Cardiac fibroblast (primary cell): ENCODE measurements at regions not wholly inside any gene's neighbourhood (a gene's known extent, or its start where the extent isn't known, plus 50 kb on each side); places are given as distances from the start of the nearest gene placed in this dataset.

Experiments
- DNase-seq, 2 donors: peaks; one replicate each; pipeline versions ENCODE4 v3.0.0 to v3.0.0-alpha.2; 2010; ENCODE audit warnings: low read depth in 2 of 2
- H3K4me3 ChIP-seq, 2 donors: replicated peaks in 1 of 2; 1 replicate in 1 of 2; 2 replicates in 1 of 2; pipeline ENCODE4 v1.5.1; 2011; ENCODE audit warnings: low read depth in 2 of 2, low read length in 2 of 2, mild to moderate bottlenecking in 2 of 2, moderate library complexity in 1 of 2
- TF ChIP-seq, protein P1 (sequence below): IDR thresholded peaks from one replicate; pipeline ENCODE4 v1.5.1; 2011; ENCODE audit warnings: low read depth, mild to moderate bottlenecking, low read length, inconsistent platforms

- no peak for DNase-seq
- TF ChIP-seq, protein P1, sequence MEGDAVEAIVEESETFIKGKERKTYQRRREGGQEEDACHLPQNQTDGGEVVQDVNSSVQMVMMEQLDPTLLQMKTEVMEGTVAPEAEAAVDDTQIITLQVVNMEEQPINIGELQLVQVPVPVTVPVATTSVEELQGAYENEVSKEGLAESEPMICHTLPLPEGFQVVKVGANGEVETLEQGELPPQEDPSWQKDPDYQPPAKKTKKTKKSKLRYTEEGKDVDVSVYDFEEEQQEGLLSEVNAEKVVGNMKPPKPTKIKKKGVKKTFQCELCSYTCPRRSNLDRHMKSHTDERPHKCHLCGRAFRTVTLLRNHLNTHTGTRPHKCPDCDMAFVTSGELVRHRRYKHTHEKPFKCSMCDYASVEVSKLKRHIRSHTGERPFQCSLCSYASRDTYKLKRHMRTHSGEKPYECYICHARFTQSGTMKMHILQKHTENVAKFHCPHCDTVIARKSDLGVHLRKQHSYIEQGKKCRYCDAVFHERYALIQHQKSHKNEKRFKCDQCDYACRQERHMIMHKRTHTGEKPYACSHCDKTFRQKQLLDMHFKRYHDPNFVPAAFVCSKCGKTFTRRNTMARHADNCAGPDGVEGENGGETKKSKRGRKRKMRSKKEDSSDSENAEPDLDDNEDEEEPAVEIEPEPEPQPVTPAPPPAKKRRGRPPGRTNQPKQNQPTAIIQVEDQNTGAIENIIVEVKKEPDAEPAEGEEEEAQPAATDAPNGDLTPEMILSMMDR: no peak
- no peak overlapping the region for H3K4me3 ChIP-seq
These were observed 106.9 kb upstream of the TLE3 start for GRCh38 chr15:70204652-70205051.

- TF ChIP-seq, protein P1: no peak
- H3K4me3 ChIP-seq: no peak overlapping the region
- no peak for DNase-seq
These were observed 106.4 kb upstream of the TLE3 start for GRCh38 chr15:70203981-70204560.

- TF ChIP-seq, protein P1: no peak
- DNase-seq: peak in 1 of 2 donors; percentile 31
- no peak overlapping the region for H3K4me3 ChIP-seq
These were observed 105.0 kb upstream of the TLE3 start for GRCh38 chr15:70202756-70203155.

- DNase-seq: no peak
- TF ChIP-seq, protein P1: no peak
- no peak overlapping the region for H3K4me3 ChIP-seq
These were observed 103.7 kb upstream of the TLE3 start for GRCh38 chr15:70201425-70201775.

- peak in 1 of 2 donors; percentile 38 for DNase-seq
- TF ChIP-seq, protein P1: no peak
- no peak overlapping the region for H3K4me3 ChIP-seq
These were observed 103.1 kb upstream of the TLE3 start for GRCh38 chr15:70200511-70201424.

DNA sequence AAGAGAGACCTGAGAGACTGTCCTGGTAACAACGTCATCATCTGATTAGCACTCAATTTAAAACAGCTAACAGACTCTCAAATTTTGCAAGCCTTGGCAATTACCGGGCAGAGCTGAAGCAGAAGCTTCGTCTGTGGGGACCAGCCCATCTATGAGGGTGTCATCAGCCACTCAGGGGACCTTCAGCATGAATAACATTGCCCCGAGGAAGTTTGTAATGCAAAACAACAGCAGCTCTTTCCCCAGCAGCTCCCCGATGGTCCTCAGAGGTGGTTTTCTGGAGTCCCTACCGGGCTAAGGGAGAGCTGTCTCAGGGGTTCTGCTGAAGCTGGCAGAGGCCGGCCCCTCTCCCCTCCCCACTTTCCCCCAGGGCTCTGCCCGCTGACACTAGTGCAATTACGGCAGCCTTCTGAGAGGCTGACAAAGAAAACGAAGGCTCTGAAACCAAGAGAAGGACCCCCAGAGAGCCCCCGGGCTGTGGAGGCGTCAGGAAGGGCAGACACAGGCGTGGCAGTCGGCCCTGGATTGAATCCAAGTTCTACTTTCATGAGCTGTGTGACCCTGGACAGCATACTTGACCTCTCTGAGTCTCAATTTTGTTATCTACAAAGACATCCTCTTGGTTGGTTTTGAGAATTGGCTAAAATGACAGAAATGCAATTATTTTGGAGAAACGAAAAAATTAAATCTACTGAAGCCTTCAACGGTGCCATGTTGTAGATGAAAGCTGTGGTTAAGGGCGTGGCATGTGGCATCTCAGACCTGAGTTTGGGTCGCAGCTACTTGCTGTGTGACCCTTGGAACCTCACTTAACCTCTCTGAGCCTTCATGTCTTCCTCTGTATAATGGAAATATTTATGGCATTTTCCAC, 102.1 kb upstream of the TLE3 start:
- TF ChIP-seq, protein P1: no peak
- DNase-seq: no peak
- H3K4me3 ChIP-seq: no peak overlapping the region
